GM12878 (cell line): ENCODE measurements at regions not wholly inside any gene's neighbourhood (a gene's known extent, or its start where the extent isn't known, plus 50 kb on each side); places are given as distances from the start of the nearest gene placed in this dataset.

Experiments used
- CTCF ChIP-seq, 3 experiments: IDR thresholded peaks in 2 of 3; conservative IDR thresholded peaks in 1 of 3; 2 replicates each; pipeline ENCODE4 v1.5.1; 2011; ENCODE audit warnings: low read depth in 3 of 3, low read length in 3 of 3, mild to moderate bottlenecking in 3 of 3, control low read depth in 2 of 3, moderate library complexity in 2 of 3, inconsistent platforms in 1 of 3, mixed read lengths in 1 of 3; ENCODE audit not compliant: control insufficient read depth in 2 of 3, insufficient read depth in 1 of 3; ENCODE audit errors: extremely low read depth in 1 of 3
- MAX ChIP-seq: IDR thresholded peaks from 2 replicates; pipeline ENCODE4 v1.6.1; 2012; ENCODE audit warnings: low read depth, low read length, improper control_type of control experiment
- POLR2A ChIP-seq: IDR thresholded peaks from 2 replicates; pipeline ENCODE4 v1.6.1; 2011; ENCODE audit warnings: low read depth, mild to moderate bottlenecking, low read length
- SREBF2 ChIP-seq: IDR thresholded peaks from 2 replicates; pipeline ENCODE4 v1.6.1; 2012; ENCODE audit warnings: mild to moderate bottlenecking, low read length

- TF ChIP-seq POLR2A: no peak
- TF ChIP-seq CTCF (IDR thresholded peaks at IDR 0.05 in 2 of 3, conservative IDR thresholded peaks at IDR 0.05 in 1 of 3; ENCODE audit: control insufficient read depth in 2 of 3, extremely low read depth in 1 of 3, insufficient read depth in 1 of 3, low read depth in 3 of 3, low read length in 3 of 3): no peak
- TF ChIP-seq SREBF2: no peak
- TF ChIP-seq MAX: no peak
Measured at GRCh38 chr6:105604587-105604884, 201.7 kb upstream of the PREP start.
